ENCODE measurements at regions not wholly inside any gene's neighbourhood (a gene's known extent, or its start where the extent isn't known, plus 50 kb on each side); places are given as distances from the start of the nearest gene placed in this dataset.

DNA sequence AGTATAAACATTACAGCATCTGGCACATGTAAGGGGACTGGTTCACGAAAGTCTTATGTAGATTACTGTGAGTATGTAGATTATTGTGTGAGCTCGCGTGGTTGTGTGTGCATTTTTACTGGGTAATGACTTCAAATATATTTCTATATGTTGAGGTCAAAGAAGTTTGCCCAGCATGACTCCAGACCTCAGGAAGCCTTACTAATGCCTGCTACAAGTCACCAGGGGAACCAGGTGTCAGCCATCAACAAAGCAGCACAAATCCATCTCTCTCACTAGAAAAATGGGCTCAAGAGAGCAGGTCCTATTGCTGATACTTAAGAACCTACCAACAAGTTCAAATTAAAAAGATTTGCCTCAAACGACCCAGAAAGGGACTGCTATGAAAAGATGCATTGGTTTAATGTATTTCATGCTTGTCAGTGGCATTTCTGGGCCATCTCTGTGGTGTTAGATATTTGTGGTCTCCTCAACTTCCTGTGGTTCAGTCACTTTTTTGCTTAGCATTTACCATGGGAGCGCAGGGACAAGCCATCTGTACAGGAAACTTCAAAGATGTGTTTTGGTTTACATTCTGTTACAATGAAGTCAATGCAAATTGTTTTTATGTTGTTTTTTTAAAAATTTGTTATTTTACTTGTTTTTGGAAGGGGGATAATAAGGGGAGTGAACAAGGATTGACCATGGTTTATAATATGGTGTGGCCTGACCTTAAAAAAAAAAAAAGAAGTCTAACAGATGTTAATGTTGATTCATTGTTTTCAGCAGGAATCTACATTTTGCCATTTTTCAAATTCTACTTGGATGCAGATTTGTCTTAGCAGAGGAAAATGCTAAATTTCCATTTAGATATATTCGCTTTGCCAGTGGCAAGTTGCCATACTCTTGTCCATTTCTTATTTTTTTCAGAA, 172.1 kb upstream of the ADAMTS9 start:
- H3K4me1 Mint-ChIP-seq, result no peaks in the 10 kb centered on the region
- no peak for DNase-seq
- H3K27me3 Mint-ChIP-seq, result no peaks in the 10 kb centered on the region
- ChIA-PET POLR2A (ENCODE audit: partially characterized antibody) (no interaction called here), CTCF (ENCODE audit: partially characterized antibody) (no interaction called here)
- intact Hi-C loops (cut with micrococcal nuclease), result no loop called here
- H3K36me3 Mint-ChIP-seq, result no peaks in the 10 kb centered on the region
- Histone ChIP-seq H3K27ac (ENCODE audit: low read depth, low read length) (no peak overlapping the region), H3K4me1 (ENCODE audit: insufficient read depth, low read length) (no peaks in the 10 kb centered on the region), H3K27me3 (ENCODE audit: insufficient read depth, low read length) (no peaks in the 10 kb centered on the region), H3K4me3 (ENCODE audit: low read length in 2 of 2) (no peak overlapping the region), H3K9me3 (ENCODE audit: control insufficient read depth in 1 of 2, low read length in 2 of 2) (no peaks in the 10 kb centered on the region), H3K36me3 (ENCODE audit: insufficient read depth, low read length) (no peaks in the 10 kb centered on the region)
- H3K27ac Mint-ChIP-seq, result no peak overlapping the region
- H3K9me3 Mint-ChIP-seq, result peaks cover 0 to 6% (median 3%) of the 10 kb centered on the region in 8 donors
- H3K4me3 Mint-ChIP-seq, result no peak overlapping the region

DNA sequence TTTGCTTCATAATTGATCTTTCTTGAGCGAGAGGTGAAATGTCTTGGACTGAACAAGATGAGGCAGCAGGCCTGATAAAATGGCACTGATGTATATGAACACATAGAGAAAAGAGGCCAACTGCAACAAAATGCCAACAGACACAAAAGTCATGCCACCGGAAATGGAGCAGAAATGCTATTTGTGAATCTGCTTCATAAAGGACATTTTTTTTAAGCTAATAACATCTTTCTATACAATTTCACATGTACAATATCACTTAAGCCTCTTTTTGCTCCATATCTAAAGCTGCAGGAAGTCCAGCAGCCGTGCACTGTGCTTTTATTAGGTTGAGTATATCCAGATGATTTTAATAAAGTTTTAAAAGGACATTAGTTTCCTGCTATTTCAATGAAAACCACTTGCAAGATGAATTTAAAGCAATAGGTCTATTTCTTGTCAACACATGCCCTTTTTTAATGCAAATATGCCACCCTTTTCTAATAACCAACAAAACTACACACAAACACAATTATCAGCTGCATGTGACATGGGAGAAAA, 169.2 kb upstream of the ADAMTS9 start:
- Histone ChIP-seq H3K27ac (ENCODE audit: low read depth, low read length) (no peak overlapping the region), H3K27me3 (ENCODE audit: insufficient read depth, low read length) (no peaks in the 10 kb centered on the region), H3K4me3 (ENCODE audit: low read length in 2 of 2) (no peak overlapping the region), H3K36me3 (ENCODE audit: insufficient read depth, low read length) (no peaks in the 10 kb centered on the region), H3K9me3 (ENCODE audit: control insufficient read depth in 1 of 2, low read length in 2 of 2) (no peaks in the 10 kb centered on the region), H3K4me1 (ENCODE audit: insufficient read depth, low read length) (no peaks in the 10 kb centered on the region)
- H3K9me3 Mint-ChIP-seq, result peaks cover 0 to 8% (median 2%) of the 10 kb centered on the region in 8 donors
- H3K36me3 Mint-ChIP-seq, result no peaks in the 10 kb centered on the region
- DNase-seq, result no peak
- no peak overlapping the region for H3K4me3 Mint-ChIP-seq
- H3K27me3 Mint-ChIP-seq, result no peaks in the 10 kb centered on the region
- CTCF ChIA-PET (ENCODE audit: partially characterized antibody), result no interaction called here
- no peak overlapping the region for H3K27ac Mint-ChIP-seq
- no peaks in the 10 kb centered on the region for H3K4me1 Mint-ChIP-seq
- intact Hi-C loops (cut with micrococcal nuclease), result no loop called here
- POLR2A ChIA-PET (ENCODE audit: partially characterized antibody), result no interaction called here

DNA sequence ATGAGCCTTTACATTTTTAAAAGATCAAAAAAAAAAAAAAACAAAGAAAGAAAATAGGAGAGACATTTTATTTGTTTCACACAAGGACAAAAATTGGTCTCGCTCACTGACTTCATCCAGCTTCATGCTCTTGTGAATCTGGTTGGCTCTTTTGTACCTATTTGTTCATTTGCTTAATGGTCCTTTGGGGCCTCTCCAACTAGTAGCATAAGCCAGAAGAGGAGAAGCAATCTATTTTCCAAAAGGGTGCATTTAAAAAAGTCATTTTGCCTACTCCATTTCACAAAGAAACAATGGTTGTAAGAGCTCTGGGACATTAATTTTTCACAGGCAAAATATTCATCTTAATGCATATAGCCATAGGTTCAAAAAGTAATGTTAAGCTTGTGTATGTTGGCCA, 168.3 kb upstream of the ADAMTS9 start:
- Mint-ChIP-seq H3K4me3 (no peak overlapping the region), H3K9me3 (peaks cover 0 to 8% (median 0%) of the 10 kb centered on the region in 8 donors), H3K27ac (no peak overlapping the region), H3K4me1 (no peaks in the 10 kb centered on the region), H3K36me3 (no peaks in the 10 kb centered on the region), H3K27me3 (no peaks in the 10 kb centered on the region)
- ChIA-PET CTCF (ENCODE audit: partially characterized antibody) (no interaction called here), POLR2A (ENCODE audit: partially characterized antibody) (no interaction called here)
- no peaks in the 10 kb centered on the region for H3K4me1 ChIP-seq (ENCODE audit: insufficient read depth, low read length)
- H3K4me3 ChIP-seq (ENCODE audit: low read length in 2 of 2), result no peak overlapping the region
- no peak for DNase-seq
- H3K27me3 ChIP-seq (ENCODE audit: insufficient read depth, low read length), result no peaks in the 10 kb centered on the region
- H3K27ac ChIP-seq (ENCODE audit: low read depth, low read length), result no peak overlapping the region
- H3K9me3 ChIP-seq (ENCODE audit: control insufficient read depth in 1 of 2, low read length in 2 of 2), result no peaks in the 10 kb centered on the region
- H3K36me3 ChIP-seq (ENCODE audit: insufficient read depth, low read length), result no peaks in the 10 kb centered on the region
- intact Hi-C loops (cut with micrococcal nuclease), result no loop called here

DNA sequence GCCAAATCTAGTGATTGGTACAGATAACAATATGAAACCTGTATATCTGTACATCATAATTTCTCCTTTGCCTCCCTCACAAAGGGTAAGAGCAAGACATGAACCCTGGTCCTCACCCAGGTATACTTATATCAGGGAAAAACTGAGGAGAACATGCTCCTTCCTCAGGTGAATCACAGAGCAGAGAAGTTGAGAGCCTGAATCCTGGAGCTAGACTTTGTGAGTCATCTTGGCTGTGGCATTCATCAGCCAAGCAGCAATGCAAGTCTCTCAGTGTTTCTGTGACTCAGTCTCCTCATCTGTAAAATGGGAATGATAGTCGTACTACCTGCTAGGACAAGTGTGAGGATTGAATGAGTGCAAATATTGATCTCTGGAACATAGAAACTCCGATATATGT, 165.7 kb upstream of the ADAMTS9 start:
- ChIA-PET CTCF (ENCODE audit: partially characterized antibody) (no interaction called here), POLR2A (ENCODE audit: partially characterized antibody) (no interaction called here)

GRCh38 chr3:64852738-64853137, 164.9 kb upstream of the ADAMTS9 start:
- Mint-ChIP-seq H3K9me3 (peaks cover 0 to 6% (median 0%) of the 10 kb centered on the region in 8 donors), H3K4me3 (no peak overlapping the region), H3K4me1 (no peaks in the 10 kb centered on the region), H3K36me3 (no peaks in the 10 kb centered on the region), H3K27me3 (no peaks in the 10 kb centered on the region), H3K27ac (no peak overlapping the region)
- intact Hi-C loops (cut with micrococcal nuclease), result no loop called here
- H3K27ac ChIP-seq (ENCODE audit: low read depth, low read length), result no peak overlapping the region
- H3K4me3 ChIP-seq (ENCODE audit: low read length in 2 of 2), result no peak overlapping the region
- H3K9me3 ChIP-seq (ENCODE audit: control insufficient read depth in 1 of 2, low read length in 2 of 2), result no peaks in the 10 kb centered on the region
- no peak for DNase-seq
- H3K4me1 ChIP-seq (ENCODE audit: insufficient read depth, low read length), result no peaks in the 10 kb centered on the region
- H3K36me3 ChIP-seq (ENCODE audit: insufficient read depth, low read length), result no peaks in the 10 kb centered on the region
- POLR2A ChIA-PET (ENCODE audit: partially characterized antibody), result no interaction called here
- no peaks in the 10 kb centered on the region for H3K27me3 ChIP-seq (ENCODE audit: insufficient read depth, low read length)
- CTCF ChIA-PET (ENCODE audit: partially characterized antibody), result no interaction called here

More for the DNA sequence above, 165.7 kb upstream of the ADAMTS9 start:
- no peaks in the 10 kb centered on the region for H3K36me3 Mint-ChIP-seq
- no peak for DNase-seq
- no peaks in the 10 kb centered on the region for H3K9me3 ChIP-seq (ENCODE audit: control insufficient read depth in 1 of 2, low read length in 2 of 2)
- H3K4me1 Mint-ChIP-seq, result no peaks in the 10 kb centered on the region
- H3K27me3 ChIP-seq (ENCODE audit: insufficient read depth, low read length), result no peaks in the 10 kb centered on the region
- no peaks in the 10 kb centered on the region for H3K4me1 ChIP-seq (ENCODE audit: insufficient read depth, low read length)
- H3K27ac ChIP-seq (ENCODE audit: low read depth, low read length), result no peak overlapping the region
- no peak overlapping the region for H3K4me3 ChIP-seq (ENCODE audit: low read length in 2 of 2)
- no peaks in the 10 kb centered on the region for H3K36me3 ChIP-seq (ENCODE audit: insufficient read depth, low read length)
- intact Hi-C loops (cut with micrococcal nuclease), result no loop called here
- H3K4me3 Mint-ChIP-seq, result no peak overlapping the region
- peaks cover 0 to 6% (median 0%) of the 10 kb centered on the region in 8 donors for H3K9me3 Mint-ChIP-seq
- no peak overlapping the region for H3K27ac Mint-ChIP-seq
- H3K27me3 Mint-ChIP-seq, result no peaks in the 10 kb centered on the region

GRCh38 chr3:64848822-64849221, 161.0 kb upstream of the ADAMTS9 start:
- no peaks in the 10 kb centered on the region for H3K27me3 ChIP-seq (ENCODE audit: insufficient read depth, low read length)
- H3K4me3 ChIP-seq (ENCODE audit: low read length in 2 of 2), result no peak overlapping the region
- H3K36me3 Mint-ChIP-seq, result no peaks in the 10 kb centered on the region
- no peaks in the 10 kb centered on the region for H3K4me1 ChIP-seq (ENCODE audit: insufficient read depth, low read length)
- ChIA-PET POLR2A (ENCODE audit: partially characterized antibody) (no interaction called here), CTCF (ENCODE audit: partially characterized antibody) (no interaction called here)
- no peak overlapping the region for H3K27ac ChIP-seq (ENCODE audit: low read depth, low read length)
- no peaks in the 10 kb centered on the region for H3K9me3 ChIP-seq (ENCODE audit: control insufficient read depth in 1 of 2, low read length in 2 of 2)
- no peak overlapping the region for H3K4me3 Mint-ChIP-seq
- H3K4me1 Mint-ChIP-seq, result no peaks in the 10 kb centered on the region
- intact Hi-C loops (cut with micrococcal nuclease), result no loop called here
- no peak for DNase-seq
- no peaks in the 10 kb centered on the region for H3K27me3 Mint-ChIP-seq
- peaks cover 0 to 6% (median 0%) of the 10 kb centered on the region in 8 donors for H3K9me3 Mint-ChIP-seq
- H3K36me3 ChIP-seq (ENCODE audit: insufficient read depth, low read length), result no peaks in the 10 kb centered on the region
- H3K27ac Mint-ChIP-seq, result no peak overlapping the region

GRCh38 chr3:64848127-64848800, 160.5 kb upstream of the ADAMTS9 start:
- Mint-ChIP-seq H3K36me3 (no peaks in the 10 kb centered on the region), H3K27ac (no peak overlapping the region), H3K4me1 (no peaks in the 10 kb centered on the region), H3K27me3 (no peaks in the 10 kb centered on the region), H3K9me3 (peaks cover 0 to 6% (median 0%) of the 10 kb centered on the region in 8 donors), H3K4me3 (no peak overlapping the region)
- intact Hi-C loops (cut with micrococcal nuclease), result no loop called here
- ChIA-PET POLR2A (ENCODE audit: partially characterized antibody) (no interaction called here), CTCF (ENCODE audit: partially characterized antibody) (no interaction called here)
- H3K27ac ChIP-seq (ENCODE audit: low read depth, low read length), result no peak overlapping the region
- H3K4me1 ChIP-seq (ENCODE audit: insufficient read depth, low read length), result no peaks in the 10 kb centered on the region
- no peak overlapping the region for H3K4me3 ChIP-seq (ENCODE audit: low read length in 2 of 2)
- DNase-seq, result no peak
- H3K36me3 ChIP-seq (ENCODE audit: insufficient read depth, low read length), result no peaks in the 10 kb centered on the region
- no peaks in the 10 kb centered on the region for H3K9me3 ChIP-seq (ENCODE audit: control insufficient read depth in 1 of 2, low read length in 2 of 2)
- H3K27me3 ChIP-seq (ENCODE audit: insufficient read depth, low read length), result no peaks in the 10 kb centered on the region

Measured in CD4-positive, alpha-beta memory T cell (primary cell).